ENCODE measurements at regions not wholly inside any gene's neighbourhood (a gene's known extent, or its start where the extent isn't known, plus 50 kb on each side); places are given as distances from the start of the nearest gene placed in this dataset.

DNA sequence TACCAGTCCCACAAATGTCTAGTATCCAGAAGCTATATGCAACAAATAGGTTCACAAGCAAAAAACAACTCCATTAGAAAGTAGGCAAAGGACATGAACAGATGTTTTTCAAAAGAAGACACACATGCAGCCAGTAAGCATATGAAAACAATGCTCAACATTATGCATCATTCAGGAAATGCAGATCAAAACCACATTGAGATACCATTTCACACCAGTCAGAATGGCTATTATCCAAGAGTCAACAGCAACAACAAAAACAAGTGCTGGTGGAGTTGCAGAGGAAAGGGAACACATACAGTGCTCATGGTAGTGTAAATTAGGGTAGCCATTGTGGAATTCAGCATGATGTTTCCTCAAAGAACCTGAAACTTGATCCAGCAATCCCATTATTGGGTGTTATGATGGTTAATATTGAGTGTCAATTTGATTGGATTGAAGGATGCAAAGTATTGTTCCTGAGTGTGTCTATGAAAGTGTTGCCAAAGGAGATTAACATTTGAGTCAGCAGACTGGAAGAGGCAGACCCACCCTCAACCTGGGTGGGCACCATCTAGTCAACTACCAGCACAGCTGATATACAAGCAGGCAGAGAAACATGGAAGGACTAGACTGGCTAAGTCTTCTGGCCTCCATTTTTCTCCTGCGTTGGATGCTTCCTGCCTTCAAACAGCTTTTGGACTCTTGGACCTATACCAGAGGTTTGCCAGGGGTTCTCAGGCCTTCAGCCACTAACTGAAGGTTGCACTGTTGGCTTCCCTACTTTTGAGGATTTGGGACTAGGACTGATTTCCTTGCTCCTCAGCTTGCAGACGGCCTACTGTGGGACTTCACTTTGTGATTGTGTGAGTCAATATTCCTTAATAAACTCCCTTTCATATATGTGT, 218.4 kb upstream of the SEMA3D start:
- TF ChIP-seq, protein P1, sequence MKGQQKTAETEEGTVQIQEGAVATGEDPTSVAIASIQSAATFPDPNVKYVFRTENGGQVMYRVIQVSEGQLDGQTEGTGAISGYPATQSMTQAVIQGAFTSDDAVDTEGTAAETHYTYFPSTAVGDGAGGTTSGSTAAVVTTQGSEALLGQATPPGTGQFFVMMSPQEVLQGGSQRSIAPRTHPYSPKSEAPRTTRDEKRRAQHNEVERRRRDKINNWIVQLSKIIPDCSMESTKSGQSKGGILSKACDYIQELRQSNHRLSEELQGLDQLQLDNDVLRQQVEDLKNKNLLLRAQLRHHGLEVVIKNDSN (IDR thresholded peaks at IDR 0.05), result no peak
- TF ChIP-seq, protein P2, sequence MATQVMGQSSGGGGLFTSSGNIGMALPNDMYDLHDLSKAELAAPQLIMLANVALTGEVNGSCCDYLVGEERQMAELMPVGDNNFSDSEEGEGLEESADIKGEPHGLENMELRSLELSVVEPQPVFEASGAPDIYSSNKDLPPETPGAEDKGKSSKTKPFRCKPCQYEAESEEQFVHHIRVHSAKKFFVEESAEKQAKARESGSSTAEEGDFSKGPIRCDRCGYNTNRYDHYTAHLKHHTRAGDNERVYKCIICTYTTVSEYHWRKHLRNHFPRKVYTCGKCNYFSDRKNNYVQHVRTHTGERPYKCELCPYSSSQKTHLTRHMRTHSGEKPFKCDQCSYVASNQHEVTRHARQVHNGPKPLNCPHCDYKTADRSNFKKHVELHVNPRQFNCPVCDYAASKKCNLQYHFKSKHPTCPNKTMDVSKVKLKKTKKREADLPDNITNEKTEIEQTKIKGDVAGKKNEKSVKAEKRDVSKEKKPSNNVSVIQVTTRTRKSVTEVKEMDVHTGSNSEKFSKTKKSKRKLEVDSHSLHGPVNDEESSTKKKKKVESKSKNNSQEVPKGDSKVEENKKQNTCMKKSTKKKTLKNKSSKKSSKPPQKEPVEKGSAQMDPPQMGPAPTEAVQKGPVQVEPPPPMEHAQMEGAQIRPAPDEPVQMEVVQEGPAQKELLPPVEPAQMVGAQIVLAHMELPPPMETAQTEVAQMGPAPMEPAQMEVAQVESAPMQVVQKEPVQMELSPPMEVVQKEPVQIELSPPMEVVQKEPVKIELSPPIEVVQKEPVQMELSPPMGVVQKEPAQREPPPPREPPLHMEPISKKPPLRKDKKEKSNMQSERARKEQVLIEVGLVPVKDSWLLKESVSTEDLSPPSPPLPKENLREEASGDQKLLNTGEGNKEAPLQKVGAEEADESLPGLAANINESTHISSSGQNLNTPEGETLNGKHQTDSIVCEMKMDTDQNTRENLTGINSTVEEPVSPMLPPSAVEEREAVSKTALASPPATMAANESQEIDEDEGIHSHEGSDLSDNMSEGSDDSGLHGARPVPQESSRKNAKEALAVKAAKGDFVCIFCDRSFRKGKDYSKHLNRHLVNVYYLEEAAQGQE (IDR thresholded peaks at IDR 0.05; ENCODE audit: low read depth), result no peak
- TF ChIP-seq TCF12 (IDR thresholded peaks at IDR 0.05; ENCODE audit: low read depth) (no peak), RAD21 (IDR thresholded peaks at IDR 0.05; ENCODE audit: low read depth) (no peak), EP300 (IDR thresholded peaks at IDR 0.05; ENCODE audit: borderline replicate concordance) (no peak)
- TF ChIP-seq, protein P3, sequence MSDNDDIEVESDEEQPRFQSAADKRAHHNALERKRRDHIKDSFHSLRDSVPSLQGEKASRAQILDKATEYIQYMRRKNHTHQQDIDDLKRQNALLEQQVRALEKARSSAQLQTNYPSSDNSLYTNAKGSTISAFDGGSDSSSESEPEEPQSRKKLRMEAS (IDR thresholded peaks at IDR 0.05), result no peak

Measured in Ishikawa (cell line).